Small intestine (tissue), 7 donors: ENCODE measurements at regions not wholly inside any gene's neighbourhood (a gene's known extent, or its start where the extent isn't known, plus 50 kb on each side); places are given as distances from the start of the nearest gene placed in this dataset.
A peak's percentile ranks its signal among the peaks of the same experiment; 100 is the strongest.
"Not testable (repeated sequence)": the region's sequence is repeated elsewhere in the genome, so short reads cannot be mapped to it uniquely, and the experiment has no call there.

Source experiments
- DNase-seq, 2 donors: peaks; one replicate each; pipeline versions ENCODE4 v3.0.0 to v3.0.0-alpha.2; 2013
- FAIRE-seq: peaks from 2 replicates; lab custom pipeline; 2012; peaks lifted over from hg19 to GRCh38; lab: Jason Lieb, UNC
- H3K27ac ChIP-seq, 3 donors: one replicate each; pipeline ENCODE4 v1.5.1; 2013; ENCODE audit warnings: low read length in 2 of 3, mild to moderate bottlenecking in 2 of 3, control low read depth in 1 of 3, inconsistent platforms in 1 of 3, low read depth in 1 of 3, moderate library complexity in 1 of 3
- H3K27me3 ChIP-seq, 3 donors: one replicate each; pipeline ENCODE4 v1.6.1; 2013; ENCODE audit warnings: low read length in 3 of 3, inconsistent platforms in 1 of 3; ENCODE audit not compliant: control insufficient read depth in 3 of 3, insufficient read depth in 3 of 3
- H3K36me3 ChIP-seq, 3 donors: one replicate each; pipeline ENCODE4 v1.6.1; 2013; ENCODE audit warnings: low read length in 3 of 3, inconsistent platforms in 1 of 3, low read depth in 1 of 3, mild to moderate bottlenecking in 1 of 3, moderate library complexity in 1 of 3; ENCODE audit not compliant: control insufficient read depth in 3 of 3, insufficient read depth in 2 of 3
- H3K4me1 ChIP-seq, 3 donors: one replicate each; pipeline ENCODE4 v1.6.1; 2013; ENCODE audit warnings: low read length in 2 of 3, inconsistent platforms in 1 of 3, low read depth in 1 of 3, mild to moderate bottlenecking in 1 of 3, moderate library complexity in 1 of 3; ENCODE audit not compliant: control insufficient read depth in 3 of 3, insufficient read depth in 2 of 3
- H3K4me3 ChIP-seq, 3 donors: one replicate each; pipeline ENCODE4 v1.5.1; 2013; ENCODE audit warnings: low read length in 3 of 3, control low read depth in 1 of 3, inconsistent platforms in 1 of 3, low read depth in 1 of 3, mild to moderate bottlenecking in 1 of 3, moderate library complexity in 1 of 3
- H3K9me3 ChIP-seq, 2 donors: one replicate each; pipeline ENCODE4 v1.6.1; 2013; ENCODE audit warnings: low read depth in 1 of 2, low read length in 1 of 2; ENCODE audit not compliant: control insufficient read depth in 2 of 2, insufficient read depth in 1 of 2
- WGBS, 3 donors: extraction: QIAGEN DNeasy Blood & Tissue Kit; methylation state at CpG; one replicate each; pipeline ENCODE4 v1.1.7; 2013; 5-methylcytosine and 5-hydroxymethylcytosine counted together
- donor health status: healthy with polysubstance abuse.
- donor health status: control.
- donor health status: control.
- donor health status: Bipolar disorder and iron deficiency.
- donor health status: healthy.

DNA sequence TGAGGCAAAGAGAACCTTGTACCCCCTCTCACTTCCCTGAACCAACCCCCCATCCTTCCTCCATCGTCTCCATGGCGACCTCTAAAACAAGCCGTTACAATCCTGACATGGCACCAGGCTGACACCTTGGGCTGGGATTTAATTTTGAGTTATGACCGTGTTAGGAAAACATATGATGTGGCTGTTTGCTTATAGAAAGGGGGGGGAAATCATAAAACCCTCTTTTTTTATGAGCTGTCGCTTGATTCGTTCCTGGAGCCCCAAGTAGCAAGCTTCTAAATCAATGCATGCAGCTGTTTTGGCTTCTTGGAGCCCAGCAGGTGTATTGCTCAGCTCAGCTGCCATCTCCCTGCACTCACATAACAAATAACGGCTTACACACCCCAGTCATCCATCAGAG, 301.2 kb upstream of the SPAG17 start:
- no peak overlapping the region for H3K27ac ChIP-seq
- DNase-seq (peak in 1 of 2 donors; percentile 23), FAIRE-seq (no peak)
- no peaks in the 10 kb centered on the region for H3K36me3 ChIP-seq
- 21 to 47% (median 36%) methylated on average over 7 of the region's 7 CpGs for WGBS, 3 donors
- H3K27me3 ChIP-seq: no peaks in the 10 kb centered on the region
- no peak overlapping the region for H3K4me3 ChIP-seq
- no peaks in the 10 kb centered on the region for H3K4me1 ChIP-seq
- H3K9me3 ChIP-seq: no peaks in the 10 kb centered on the region

DNA sequence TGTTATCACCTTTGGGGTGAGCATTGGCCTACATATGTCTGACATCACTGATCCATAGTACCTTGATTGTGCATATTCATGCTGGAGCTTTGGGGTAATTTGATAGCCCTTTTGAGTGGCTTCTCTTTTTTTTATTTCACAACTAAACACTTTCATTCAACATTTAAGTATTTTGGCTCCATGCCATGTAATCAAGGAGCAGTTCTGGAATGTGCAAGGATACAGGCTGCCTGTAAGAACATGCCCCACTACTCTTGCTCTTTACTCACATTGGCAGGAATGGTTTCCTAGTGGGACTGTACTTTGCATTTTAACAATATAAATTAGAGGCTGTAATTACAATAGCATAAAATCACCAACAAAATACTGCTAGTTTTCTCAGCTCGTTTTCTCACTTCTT, 300.7 kb upstream of the SPAG17 start:
- no peak for DNase-seq
- Histone ChIP-seq H3K9me3 (no peaks in the 10 kb centered on the region), H3K4me3 (no peak overlapping the region), H3K4me1 (no peaks in the 10 kb centered on the region), H3K27ac (no peak overlapping the region), H3K36me3 (no peaks in the 10 kb centered on the region), H3K27me3 (no peaks in the 10 kb centered on the region)
- WGBS, 3 donors: 34 to 52% (median 37%) methylated on average over 1 of the region's 1 CpG
- FAIRE-seq: no peak

- no peak overlapping the region for H3K27ac ChIP-seq
- DNase-seq: no peak
- 19 to 30% (median 22%) methylated on average over 1 of the region's 1 CpG for WGBS, 3 donors
- no peaks in the 10 kb centered on the region for H3K4me1 ChIP-seq
- H3K36me3 ChIP-seq: no peaks in the 10 kb centered on the region
- no peaks in the 10 kb centered on the region for H3K9me3 ChIP-seq
- no peak for FAIRE-seq
- H3K4me3 ChIP-seq: no peak overlapping the region
- H3K27me3 ChIP-seq: no peaks in the 10 kb centered on the region
Observed at GRCh38 chr1:118484893-118485292, 299.9 kb upstream of the SPAG17 start.

GRCh38 chr1:118483245-118484006, 298.4 kb upstream of the SPAG17 start:
- no peak for FAIRE-seq
- Histone ChIP-seq H3K27ac (no peak overlapping the region), H3K4me1 (no peaks in the 10 kb centered on the region), H3K36me3 (no peaks in the 10 kb centered on the region), H3K9me3 (no peaks in the 10 kb centered on the region), H3K27me3 (no peaks in the 10 kb centered on the region), H3K4me3 (no peak overlapping the region)
- DNase-seq: no peak
- 89 to 90% (median 90%) methylated on average over 3 of the region's 3 CpGs for WGBS, 3 donors

GRCh38 chr1:118481126-118481525, 296.1 kb upstream of the SPAG17 start:
- H3K27ac ChIP-seq: no peak overlapping the region
- FAIRE-seq: no peak
- no peak overlapping the region for H3K4me3 ChIP-seq
- no peaks in the 10 kb centered on the region for H3K4me1 ChIP-seq
- no peaks in the 10 kb centered on the region for H3K27me3 ChIP-seq
- no peaks in the 10 kb centered on the region for H3K36me3 ChIP-seq
- 12 to 37% (median 16%) methylated on average over 2 of the region's 2 CpGs for WGBS, 3 donors
- peaks cover 0 to 2% of the 10 kb centered on the region in 2 donors for H3K9me3 ChIP-seq
- peak; percentile 27 to 39 for DNase-seq

DNA sequence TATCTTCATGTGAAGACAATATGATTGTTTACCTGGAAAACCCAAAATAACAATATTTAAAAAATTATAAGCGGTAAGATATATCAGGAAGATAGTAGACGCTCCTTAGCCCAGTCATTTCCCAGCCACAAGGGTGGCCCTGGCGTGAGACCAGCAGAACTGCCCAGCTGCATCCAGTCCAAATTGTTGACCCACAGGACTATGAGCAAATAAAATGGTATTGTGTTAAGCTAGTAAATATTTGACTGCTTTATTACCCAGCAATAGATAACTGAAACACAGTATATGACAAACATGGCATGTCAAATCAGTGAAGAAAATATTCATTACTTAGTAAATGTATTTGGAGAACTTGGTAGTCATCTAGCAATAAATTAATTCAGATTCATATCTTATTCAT, 294.3 kb upstream of the SPAG17 start:
- Histone ChIP-seq H3K27ac (no peak overlapping the region), H3K4me3 (no peak overlapping the region), H3K9me3 (peaks cover 0 to 4% of the 10 kb centered on the region in 2 donors), H3K4me1 (no peaks in the 10 kb centered on the region), H3K36me3 (no peaks in the 10 kb centered on the region), H3K27me3 (no peaks in the 10 kb centered on the region)
- DNase-seq (peak; percentile 34 to 51), FAIRE-seq (no peak)
- 24 to 76% (median 52%) methylated on average over 3 of the region's 3 CpGs for WGBS, 3 donors

- no peak overlapping the region for H3K27ac ChIP-seq
- no peak for DNase-seq
- 72 to 74% (median 73%) methylated on average over 4 of the region's 4 CpGs for WGBS, 3 donors
- peaks cover 0 to 4% of the 10 kb centered on the region in 2 donors for H3K9me3 ChIP-seq
- H3K4me1 ChIP-seq: no peaks in the 10 kb centered on the region
- H3K4me3 ChIP-seq: no peak overlapping the region
- no peak for FAIRE-seq
- no peaks in the 10 kb centered on the region for H3K27me3 ChIP-seq
- no peaks in the 10 kb centered on the region for H3K36me3 ChIP-seq
Observed at GRCh38 chr1:118473825-118474224, 288.8 kb upstream of the SPAG17 start.

GRCh38 chr1:118464460-118464859, 279.4 kb upstream of the SPAG17 start:
- not testable (repeated sequence) for DNase-seq, H3K27ac ChIP-seq, H3K36me3 ChIP-seq, H3K4me1 ChIP-seq, H3K4me3 ChIP-seq, FAIRE-seq, H3K9me3 ChIP-seq, H3K27me3 ChIP-seq
- 87 to 91% (median 91%) methylated on average over 8 of the region's 8 CpGs for WGBS, 3 donors

- H3K27me3 ChIP-seq: no peaks in the 10 kb centered on the region
- no peaks in the 10 kb centered on the region for H3K36me3 ChIP-seq
- H3K4me1 ChIP-seq: no peaks in the 10 kb centered on the region
- FAIRE-seq (no peak), DNase-seq (no peak)
- no peak overlapping the region for H3K4me3 ChIP-seq
- H3K27ac ChIP-seq: no peak overlapping the region
- peaks cover 0 to 8% of the 10 kb centered on the region in 2 donors for H3K9me3 ChIP-seq
Observed at GRCh38 chr1:118461154-118461553, 276.1 kb upstream of the SPAG17 start.
